IMR-90 (cell line): ENCODE measurements at regions not wholly inside any gene's neighbourhood (a gene's known extent, or its start where the extent isn't known, plus 50 kb on each side); places are given as distances from the start of the nearest gene placed in this dataset.

Source experiments
- ATAC-seq: fragments of 200-7000 bp; cut with Tn5 transposase; 2 replicates; pipeline ENCODE4 v1.9.1; 2020; ENCODE audit warnings: low read depth, mild to moderate bottlenecking, moderate library complexity
- BruUV-seq: library from RNA; stranded (reverse); fragments of 400-500 nt; replicated peaks from 2 replicates; lab custom pipeline; 2021; lab: Mats Ljungman, UMichigan
- CTCF ChIA-PET: fragments of 300-600 bp; formaldehyde crosslinking; extraction: SDS; loops from one replicate; lab custom pipeline; 2021; ENCODE audit warnings: antibody characterized with exemption; lab: Yijun Ruan, JAX
- POLR2A ChIA-PET: fragments of 300-600 bp; sonication (Branson Sonifier 250); formaldehyde crosslinking; loops from one replicate; lab custom pipeline; 2022; ENCODE audit warnings: antibody characterized with exemption; ENCODE audit not compliant: unreplicated experiment; lab: Charles Lee
- DNase-seq: peaks from one replicate; pipeline ENCODE4 v3.0.0; 2013
- H2AFZ ChIP-seq: replicated peaks from 2 replicates; pipeline ENCODE3; 2013; ENCODE audit warnings: low read length, mild to moderate bottlenecking; ENCODE audit not compliant: poor library complexity
- H2AK5ac ChIP-seq: 2 replicates; pipeline ENCODE4 v1.6.1; 2013; ENCODE audit warnings: low read depth, low read length, inconsistent platforms
- H2AK9ac ChIP-seq: replicated peaks from 2 replicates; pipeline ENCODE3; 2013; ENCODE audit warnings: mild to moderate bottlenecking, low read depth, low read length, moderate library complexity; ENCODE audit not compliant: poor library complexity
- H2BK120ac ChIP-seq: 2 replicates; pipeline ENCODE4 v1.6.1; 2013; ENCODE audit warnings: low read depth, low read length, inconsistent platforms
- H2BK15ac ChIP-seq: 3 replicates; pipeline ENCODE4 v1.6.1; 2013; ENCODE audit warnings: low read depth, low read length, inconsistent platforms
- H2BK20ac ChIP-seq: 2 replicates; pipeline ENCODE4 v1.6.1; 2013; ENCODE audit warnings: low read depth, mild to moderate bottlenecking, inconsistent platforms, low read length, moderate library complexity
- H2BK5ac ChIP-seq: 2 replicates; pipeline ENCODE4 v1.6.1; 2013; ENCODE audit warnings: mild to moderate bottlenecking, low read depth, low read length, inconsistent platforms; ENCODE audit not compliant: poor library complexity, severe bottlenecking
- H3K14ac ChIP-seq: replicated peaks from 2 replicates; pipeline ENCODE4 v1.6.1; 2013; ENCODE audit warnings: low read depth, low read length, inconsistent platforms
- H3K18ac ChIP-seq: 2 replicates; pipeline ENCODE4 v1.6.1; 2013; ENCODE audit warnings: low read depth, low read length, control low read depth
- H3K23ac ChIP-seq: 2 replicates; pipeline ENCODE4 v1.6.1; 2013; ENCODE audit warnings: low read depth, low read length, inconsistent platforms
- H3K27ac ChIP-seq: 2 replicates; pipeline ENCODE4 v1.5.1; 2013; ENCODE audit warnings: mild to moderate bottlenecking, control low read depth, low read length; ENCODE audit not compliant: insufficient read depth
- H3K27me3 ChIP-seq: 2 replicates; pipeline ENCODE4 v1.6.1; 2013; ENCODE audit warnings: low read length; ENCODE audit not compliant: control insufficient read depth, insufficient read depth
- H3K36me3 ChIP-seq: 2 replicates; pipeline ENCODE4 v1.6.1; 2013; ENCODE audit warnings: low read length, mixed read lengths; ENCODE audit not compliant: control insufficient read depth, insufficient read depth
- H3K4ac ChIP-seq: 2 replicates; pipeline ENCODE4 v1.6.1; 2013; ENCODE audit warnings: low read depth, low read length, inconsistent platforms
- H3K4me1 ChIP-seq: 2 replicates; pipeline ENCODE4 v1.6.1; 2013; ENCODE audit warnings: low read length, mixed read lengths; ENCODE audit not compliant: control insufficient read depth, insufficient read depth
- H3K4me2 ChIP-seq: 2 replicates; pipeline ENCODE4 v1.6.1; 2013; ENCODE audit warnings: low read depth, mild to moderate bottlenecking, control low read depth, low read length, moderate library complexity
- H3K4me3 ChIP-seq: 2 replicates; pipeline ENCODE4 v1.5.1; 2013; ENCODE audit warnings: low read depth, mild to moderate bottlenecking, control low read depth, low read length, moderate library complexity; ENCODE audit not compliant: insufficient read depth
- H3K56ac ChIP-seq: 2 replicates; pipeline ENCODE4 v1.6.1; 2013; ENCODE audit warnings: low read length, inconsistent platforms; ENCODE audit not compliant: insufficient read depth; ENCODE audit errors: extremely low read depth
- H3K79me1 ChIP-seq, 2 experiments: 2 replicates each; pipeline ENCODE4 v1.6.1; 2013; ENCODE audit warnings: low read length in 2 of 2, inconsistent platforms in 1 of 2, low read depth in 1 of 2
- H3K9ac ChIP-seq: 2 replicates; pipeline ENCODE4 v1.6.1; 2013; ENCODE audit warnings: low read depth, low read length, control low read depth
- H3K9me1 ChIP-seq: 2 replicates; pipeline ENCODE4 v1.6.1; 2013; ENCODE audit warnings: low read length, inconsistent platforms; ENCODE audit not compliant: insufficient read depth
- H3K9me3 ChIP-seq: 2 replicates; pipeline ENCODE4 v1.6.1; 2013; ENCODE audit warnings: low read length; ENCODE audit not compliant: control insufficient read depth, insufficient read depth
- H4K20me1 ChIP-seq: 2 replicates; pipeline ENCODE4 v1.6.1; 2013; ENCODE audit warnings: low read length, inconsistent platforms; ENCODE audit not compliant: insufficient read depth
- H4K5ac ChIP-seq: 2 replicates; pipeline ENCODE4 v1.6.1; 2013; ENCODE audit warnings: mild to moderate bottlenecking, low read depth, low read length, control low read depth
- H4K8ac ChIP-seq, 2 experiments: 2 replicates each; pipeline ENCODE4 v1.6.1; 2013; ENCODE audit warnings: low read depth in 2 of 2, low read length in 2 of 2, control low read depth in 1 of 2, inconsistent platforms in 1 of 2
- H4K91ac ChIP-seq: 2 replicates; pipeline ENCODE4 v1.6.1; 2013; ENCODE audit warnings: low read depth, low read length, inconsistent platforms; ENCODE audit not compliant: insufficient read depth
- BHLHE40 ChIP-seq: fragments of 150-350 bp; IDR thresholded peaks from 2 replicates; pipeline ENCODE4 v1.6.1; 2016; ENCODE audit warnings: mild to moderate bottlenecking, low read depth, low read length
- CEBPB ChIP-seq: IDR thresholded peaks from 2 replicates; pipeline ENCODE4 v1.6.1; 2012; ENCODE audit warnings: low read depth, low read length, improper control_type of control experiment
- CHD1 ChIP-seq: IDR thresholded peaks from 2 replicates; pipeline ENCODE4 v1.6.1; 2012; ENCODE audit warnings: low read depth, low read length, improper control_type of control experiment
- ELK1 ChIP-seq: fragments of 150-350 bp; IDR thresholded peaks from 2 replicates; pipeline ENCODE4 v1.6.1; 2016; ENCODE audit warnings: low read depth, mild to moderate bottlenecking, low read length, moderate library complexity, borderline replicate concordance
- FOS ChIP-seq: fragments of 150-350 bp; IDR thresholded peaks from 2 replicates; pipeline ENCODE4 v1.6.1; 2016; ENCODE audit warnings: low read depth, low read length
- MAFK ChIP-seq: IDR thresholded peaks from 2 replicates; pipeline ENCODE4 v1.6.1; 2012; ENCODE audit warnings: low read depth, low read length, improper control_type of control experiment
- MAZ ChIP-seq: IDR thresholded peaks from 2 replicates; pipeline ENCODE4 v1.6.1; 2012; ENCODE audit warnings: low read depth, mild to moderate bottlenecking, low read length, improper control_type of control experiment, moderate library complexity, borderline replicate concordance
- MXI1 ChIP-seq: IDR thresholded peaks from 2 replicates; pipeline ENCODE4 v1.6.1; 2012; ENCODE audit warnings: low read depth, mild to moderate bottlenecking, low read length, moderate library complexity, borderline replicate concordance
- NFE2L2 ChIP-seq: fragments of 150-350 bp; IDR thresholded peaks from 2 replicates; pipeline ENCODE4 v1.6.1; 2016; ENCODE audit warnings: low read depth, mild to moderate bottlenecking, low read length
- POLR2A ChIP-seq: IDR thresholded peaks from 2 replicates; pipeline ENCODE4 v1.6.1; 2012; ENCODE audit warnings: mild to moderate bottlenecking, low read depth, low read length
- RAD21 ChIP-seq: IDR thresholded peaks from 2 replicates; pipeline ENCODE4 v1.6.1; 2012; ENCODE audit warnings: low read length, improper control_type of control experiment
- RCOR1 ChIP-seq: IDR thresholded peaks from 2 replicates; pipeline ENCODE4 v1.6.1; 2012; ENCODE audit warnings: mild to moderate bottlenecking, low read length, improper control_type of control experiment; ENCODE audit not compliant: insufficient replicate concordance
- RFX5 ChIP-seq: IDR thresholded peaks from 2 replicates; pipeline ENCODE4 v1.8.0; 2012; ENCODE audit warnings: low read depth, mild to moderate bottlenecking, low read length, moderate library complexity
- SMC3 ChIP-seq: fragments of 150-350 bp; IDR thresholded peaks from 2 replicates; pipeline ENCODE4 v1.6.1; 2016; ENCODE audit warnings: low read depth, mild to moderate bottlenecking, antibody characterized with exemption, low read length, moderate library complexity
- USF2 ChIP-seq: fragments of 150-350 bp; IDR thresholded peaks from 2 replicates; pipeline ENCODE4 v1.6.1; 2017; ENCODE audit warnings: mild to moderate bottlenecking, antibody characterized with exemption, low read length, low read depth
- WGBS, 2 experiments: methylation state at CpG; one replicate each; pipeline versions ENCODE4 v1.1.5 to v1.1.7; 2013; ENCODE audit warnings: missing lambda C conversion rate in 2 of 2; ENCODE audit not compliant: insufficient read length in 1 of 2; ENCODE audit errors: extremely low coverage in 2 of 2; 5-methylcytosine and 5-hydroxymethylcytosine counted together
- dilution Hi-C: fragments of 300-500 bp; cut with HindIII; formaldehyde crosslinking; loops from one replicate; pipeline ENCODE4 v1.14.3; 2018; ENCODE audit warnings: low sequenced_read_pairs; ENCODE audit not compliant: unreplicated experiment
- in situ Hi-C: fragments of 300-500 bp; cut with MboI; formaldehyde crosslinking; loops from 3 replicates; pipeline ENCODE4 v1.14.3; 2019; ENCODE audit warnings: low sequenced_read_pairs, inconsistent platforms, mixed read lengths
- intact Hi-C: fragments of 100-400 bp; cut with micrococcal nuclease; formaldehyde crosslinking; loops from 2 replicates; pipeline ENCODE4 v1.10.0; 2022
- TF ChIP-seq, protein P1 (sequence below): conservative IDR thresholded peaks from 2 replicates; pipeline ENCODE4 v1.5.1; 2012; ENCODE audit warnings: mild to moderate bottlenecking, low read depth, low read length, improper control_type of control experiment

DNA sequence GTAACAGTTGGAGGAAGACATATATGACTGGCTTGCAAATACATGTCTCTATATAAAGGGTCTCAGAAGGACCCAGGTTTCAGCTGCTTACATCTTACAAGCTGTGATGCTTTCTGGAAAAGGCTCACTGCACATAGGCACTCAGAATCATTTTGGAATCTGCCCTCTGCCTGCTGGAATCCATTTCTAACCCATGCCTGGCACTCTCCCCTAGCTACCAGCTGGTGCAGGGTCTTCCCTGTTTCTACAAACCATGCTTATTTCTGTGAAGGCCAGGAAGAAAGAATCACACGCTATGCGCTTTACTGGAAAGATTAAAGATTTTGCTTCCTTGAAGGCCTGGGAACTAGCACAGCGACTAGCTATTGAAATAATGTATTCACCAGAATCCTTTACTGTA is 151.3 kb downstream of the DICER1 start:
- Histone ChIP-seq H4K8ac (no peak overlapping the region), H3K27ac (no peak overlapping the region), H3K56ac (no peak overlapping the region), H4K20me1 (no peaks in the 10 kb centered on the region), H2AK9ac (no peak overlapping the region), H3K4me2 (no peak overlapping the region), H2BK120ac (no peak overlapping the region), H3K79me1 (no peaks in the 10 kb centered on the region), H3K9me3 (no peaks in the 10 kb centered on the region), H2AK5ac (no peak overlapping the region), H3K4me3 (no peak overlapping the region), H3K36me3 (no peaks in the 10 kb centered on the region), H2BK20ac (no peak overlapping the region), H3K23ac (no peak overlapping the region), H3K27me3 (peaks cover 7% of the 10 kb centered on the region; the same call in 1 of the 2 replicates), H3K4me1 (no peaks in the 10 kb centered on the region), H3K9ac (no peak overlapping the region), H3K4ac (no peak overlapping the region), H3K18ac (no peak overlapping the region), H2BK15ac (no peak overlapping the region), H4K91ac (no peak overlapping the region), H3K14ac (no peak overlapping the region), H2BK5ac (no peak overlapping the region), H2AFZ (no peak overlapping the region), H3K9me1 (no peaks in the 10 kb centered on the region), H4K5ac (no peak overlapping the region)
- in situ Hi-C loops: no loop called here
- dilution Hi-C loops: no loop called here
- DNase-seq: no peak
- ATAC-seq: no peak
- CTCF ChIA-PET: interaction anchor here (0.8 kb wide), 1 partner anchor 13 kb away, joined by 3 read pairs; no protein-coding TSS in a partner anchor
- no CpG with 5 or more reads among the region's 3 CpGs for WGBS, 2 experiments
- intact Hi-C loops: no loop called here
- POLR2A ChIA-PET: no interaction called here
- no peak for TF ChIP-seq MAFK
- no peak for TF ChIP-seq NFE2L2
- no peak for TF ChIP-seq FOS
- TF ChIP-seq CHD1: no peak
- no peak for TF ChIP-seq RFX5
- TF ChIP-seq USF2: no peak
- no peak for TF ChIP-seq POLR2A
- TF ChIP-seq MXI1: no peak
- no peak for TF ChIP-seq RAD21
- TF ChIP-seq MAZ: no peak
- no peak for TF ChIP-seq ELK1
- TF ChIP-seq BHLHE40: no peak
- no peak for TF ChIP-seq CEBPB
- TF ChIP-seq, protein P1, sequence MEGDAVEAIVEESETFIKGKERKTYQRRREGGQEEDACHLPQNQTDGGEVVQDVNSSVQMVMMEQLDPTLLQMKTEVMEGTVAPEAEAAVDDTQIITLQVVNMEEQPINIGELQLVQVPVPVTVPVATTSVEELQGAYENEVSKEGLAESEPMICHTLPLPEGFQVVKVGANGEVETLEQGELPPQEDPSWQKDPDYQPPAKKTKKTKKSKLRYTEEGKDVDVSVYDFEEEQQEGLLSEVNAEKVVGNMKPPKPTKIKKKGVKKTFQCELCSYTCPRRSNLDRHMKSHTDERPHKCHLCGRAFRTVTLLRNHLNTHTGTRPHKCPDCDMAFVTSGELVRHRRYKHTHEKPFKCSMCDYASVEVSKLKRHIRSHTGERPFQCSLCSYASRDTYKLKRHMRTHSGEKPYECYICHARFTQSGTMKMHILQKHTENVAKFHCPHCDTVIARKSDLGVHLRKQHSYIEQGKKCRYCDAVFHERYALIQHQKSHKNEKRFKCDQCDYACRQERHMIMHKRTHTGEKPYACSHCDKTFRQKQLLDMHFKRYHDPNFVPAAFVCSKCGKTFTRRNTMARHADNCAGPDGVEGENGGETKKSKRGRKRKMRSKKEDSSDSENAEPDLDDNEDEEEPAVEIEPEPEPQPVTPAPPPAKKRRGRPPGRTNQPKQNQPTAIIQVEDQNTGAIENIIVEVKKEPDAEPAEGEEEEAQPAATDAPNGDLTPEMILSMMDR: no peak
- TF ChIP-seq SMC3: no peak
- TF ChIP-seq RCOR1: no peak
- BruUV-seq: no TSS peak
